ENCODE measurements at regions not wholly inside any gene's neighbourhood (a gene's known extent, or its start where the extent isn't known, plus 50 kb on each side); places are given as distances from the start of the nearest gene placed in this dataset.

DNA sequence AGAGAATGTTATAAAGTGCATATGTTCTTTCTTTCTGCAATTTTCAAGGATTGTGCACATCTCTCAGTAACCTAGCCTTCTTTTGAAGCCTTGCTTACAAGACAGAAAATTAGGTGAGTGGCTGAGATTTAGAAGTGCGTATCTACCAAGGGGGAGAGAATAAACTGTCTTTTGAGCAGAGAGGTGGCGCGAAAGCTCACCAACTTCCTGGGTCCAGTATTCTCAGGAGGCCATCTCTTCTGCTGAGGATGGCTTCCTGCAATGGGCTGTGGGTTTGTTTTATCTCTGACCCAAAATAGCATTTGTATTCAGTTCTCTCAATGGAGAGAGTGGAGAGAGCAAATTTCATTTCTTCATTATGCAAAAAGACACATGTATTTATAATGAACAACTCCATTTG, 75.4 kb upstream of the RPS23 start:
- H4K20me1 ChIP-seq (ENCODE audit: control insufficient read depth, insufficient read depth): no peaks in the 10 kb centered on the region
- ChIA-PET RAD21 (ENCODE audit: unreplicated experiment) (interaction anchor here (1.4 to 1.8 kb wide), 3 partner anchors 12 to 1121 kb away, joined by 4 read pairs; no protein-coding TSS in a partner anchor), POLR2A (no interaction called here), SMC1A (ENCODE audit: uncharacterized antibody, unreplicated experiment) (interaction anchor here (0.7 to 1.9 kb wide), 7 partner anchors 9 to 1210 kb away, joined by 3 to 7 read pairs (median 3); partner anchors contain the start of gene VCAN), CTCF (interaction anchor here (0.9 to 5.1 kb wide), 13 partner anchors 9 to 1211 kb away, joined by 3 to 39 read pairs (median 6); no protein-coding TSS in a partner anchor)
- no peak overlapping the region for H3K4me3 ChIP-seq
- no peaks in the 10 kb centered on the region for H3K79me2 ChIP-seq (ENCODE audit: control insufficient read depth, insufficient read depth, low read length)
- FAIRE-seq (no peak), ATAC-seq (no peak), DNase-seq (ENCODE audit: low read depth, low spot score) (no peak)
- BruUV-seq (replicated peaks): no TSS peak
- WGBS (ENCODE audit: insufficient coverage, insufficient replicate concordance, low lambda C conversion rate, missing lambda C conversion rate): 96% methylated on average over 3 of the region's 3 CpGs
- no peaks in the 10 kb centered on the region for H3K27me3 ChIP-seq (replicated peaks in 1 of 2; ENCODE audit: control insufficient read depth in 2 of 2, insufficient read depth in 2 of 2, low read length in 1 of 2)
- no peaks in the 10 kb centered on the region for H3K9me3 ChIP-seq (replicated peaks; ENCODE audit: control insufficient read depth, insufficient read depth, low read length)
- TF ChIP-seq PAX8 (IDR thresholded peaks at IDR 0.05): no peak
- no peak for TF ChIP-seq CHD1 (IDR thresholded peaks at IDR 0.05; ENCODE audit: low read depth, low read length)
- TF ChIP-seq MTA2 (IDR thresholded peaks at IDR 0.05; ENCODE audit: low read depth): no peak
- TF ChIP-seq HDAC2 (IDR thresholded peaks at IDR 0.05): no peak
- no peak for TF ChIP-seq FOXM1 (IDR thresholded peaks at IDR 0.05; ENCODE audit: low read depth, low read length)
- TF ChIP-seq ZSCAN29 (IDR thresholded peaks at IDR 0.05): no peak
- TF ChIP-seq POU2F2 (IDR thresholded peaks at IDR 0.05; ENCODE audit: borderline replicate concordance, low read depth, low read length): no peak
- no peak for TF ChIP-seq CEBPZ (IDR thresholded peaks at IDR 0.05; ENCODE audit: low read depth, low read length)
- TF ChIP-seq, protein P1, sequence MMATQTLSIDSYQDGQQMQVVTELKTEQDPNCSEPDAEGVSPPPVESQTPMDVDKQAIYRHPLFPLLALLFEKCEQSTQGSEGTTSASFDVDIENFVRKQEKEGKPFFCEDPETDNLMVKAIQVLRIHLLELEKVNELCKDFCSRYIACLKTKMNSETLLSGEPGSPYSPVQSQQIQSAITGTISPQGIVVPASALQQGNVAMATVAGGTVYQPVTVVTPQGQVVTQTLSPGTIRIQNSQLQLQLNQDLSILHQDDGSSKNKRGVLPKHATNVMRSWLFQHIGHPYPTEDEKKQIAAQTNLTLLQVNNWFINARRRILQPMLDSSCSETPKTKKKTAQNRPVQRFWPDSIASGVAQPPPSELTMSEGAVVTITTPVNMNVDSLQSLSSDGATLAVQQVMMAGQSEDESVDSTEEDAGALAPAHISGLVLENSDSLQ (IDR thresholded peaks at IDR 0.05): no peak
- TF ChIP-seq CHD4 (IDR thresholded peaks at IDR 0.05): no peak
- peaks cover 4% of the 10 kb centered on the region for H3K4me1 ChIP-seq (ENCODE audit: control insufficient read depth, insufficient read depth, low read length)
- in situ Hi-C loops (cut with MboI) (loop anchor here (10.0 kb wide), 1 partner anchor 1121 kb away; the partner anchor contains the start of gene VCAN), intact Hi-C loops (cut with micrococcal nuclease; ENCODE audit: unreplicated experiment) (loop anchor here (2.0 to 5.0 kb wide), 3 partner anchors 144 to 1119 kb away; no protein-coding TSS in a partner anchor)
- H3K4me2 ChIP-seq (ENCODE audit: control insufficient read depth, insufficient read depth): no peak overlapping the region
- H3K9ac ChIP-seq (ENCODE audit: control insufficient read depth, insufficient read depth, low read length): no peak overlapping the region
- H3K27ac ChIP-seq (ENCODE audit: control insufficient read depth, insufficient read depth): no peak overlapping the region
- H3K36me3 ChIP-seq (ENCODE audit: control insufficient read depth in 2 of 2, insufficient read depth in 2 of 2, low read length in 1 of 2): no peaks in the 10 kb centered on the region
- H2AFZ ChIP-seq (ENCODE audit: control insufficient read depth, low read depth, low read length): no peak overlapping the region

Measured in GM12878 (cell line).